ENCODE measurements at regions not wholly inside any gene's neighbourhood (a gene's known extent, or its start where the extent isn't known, plus 50 kb on each side); places are given as distances from the start of the nearest gene placed in this dataset.

DNA sequence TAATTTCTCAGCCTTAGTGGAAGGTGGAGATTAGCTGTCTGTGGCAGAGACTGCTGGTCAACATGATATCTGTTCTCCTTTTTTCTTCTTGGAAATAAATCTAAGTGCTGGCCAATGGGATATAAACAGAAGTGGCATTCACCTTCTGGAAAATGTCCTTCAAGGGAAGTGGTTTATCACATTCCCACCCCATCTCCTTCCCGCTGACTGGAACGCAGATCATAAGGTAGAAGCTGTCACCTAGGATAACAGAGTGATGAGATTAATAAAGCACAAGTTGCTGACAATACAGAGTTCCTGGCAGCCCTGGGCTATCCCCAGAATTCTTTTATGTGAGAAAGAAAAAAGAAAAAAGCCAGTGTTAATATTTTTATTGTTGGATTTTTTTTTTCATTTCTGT is 109.7 kb upstream of the OSMR start:
- H3K4me3 ChIP-seq (ENCODE audit: low read depth, low read length) = no peak overlapping the region
- no peak for DNase-seq (ENCODE audit: low read depth)
- TF ChIP-seq, protein P1, sequence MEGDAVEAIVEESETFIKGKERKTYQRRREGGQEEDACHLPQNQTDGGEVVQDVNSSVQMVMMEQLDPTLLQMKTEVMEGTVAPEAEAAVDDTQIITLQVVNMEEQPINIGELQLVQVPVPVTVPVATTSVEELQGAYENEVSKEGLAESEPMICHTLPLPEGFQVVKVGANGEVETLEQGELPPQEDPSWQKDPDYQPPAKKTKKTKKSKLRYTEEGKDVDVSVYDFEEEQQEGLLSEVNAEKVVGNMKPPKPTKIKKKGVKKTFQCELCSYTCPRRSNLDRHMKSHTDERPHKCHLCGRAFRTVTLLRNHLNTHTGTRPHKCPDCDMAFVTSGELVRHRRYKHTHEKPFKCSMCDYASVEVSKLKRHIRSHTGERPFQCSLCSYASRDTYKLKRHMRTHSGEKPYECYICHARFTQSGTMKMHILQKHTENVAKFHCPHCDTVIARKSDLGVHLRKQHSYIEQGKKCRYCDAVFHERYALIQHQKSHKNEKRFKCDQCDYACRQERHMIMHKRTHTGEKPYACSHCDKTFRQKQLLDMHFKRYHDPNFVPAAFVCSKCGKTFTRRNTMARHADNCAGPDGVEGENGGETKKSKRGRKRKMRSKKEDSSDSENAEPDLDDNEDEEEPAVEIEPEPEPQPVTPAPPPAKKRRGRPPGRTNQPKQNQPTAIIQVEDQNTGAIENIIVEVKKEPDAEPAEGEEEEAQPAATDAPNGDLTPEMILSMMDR (conservative IDR thresholded peaks at IDR 0.05; ENCODE audit: low read depth, low read length) = no peak

DNA sequence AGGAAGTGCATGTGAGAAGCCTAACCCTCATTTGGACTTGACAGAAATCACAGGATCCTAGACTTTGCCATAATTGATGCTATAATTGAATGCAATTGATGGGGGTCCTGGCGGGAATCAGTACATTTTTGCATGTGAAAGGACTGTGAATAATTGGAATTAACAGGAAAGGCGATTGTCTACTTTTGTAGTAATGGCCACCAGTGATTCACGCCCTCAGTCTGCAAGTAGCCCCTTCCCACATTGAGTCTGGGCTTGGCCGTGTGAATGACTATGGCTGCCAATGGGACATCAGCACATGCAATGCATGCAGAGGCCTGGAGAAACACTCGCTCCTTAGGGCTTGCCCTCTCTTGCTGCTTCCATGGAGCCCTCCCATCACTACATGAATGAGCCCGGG is 107.8 kb upstream of the OSMR start:
- no peak overlapping the region for H3K4me3 ChIP-seq (ENCODE audit: low read depth, low read length)
- TF ChIP-seq, protein P1 (conservative IDR thresholded peaks at IDR 0.05; ENCODE audit: low read depth, low read length) = no peak
- DNase-seq (ENCODE audit: low read depth) = no peak

DNA sequence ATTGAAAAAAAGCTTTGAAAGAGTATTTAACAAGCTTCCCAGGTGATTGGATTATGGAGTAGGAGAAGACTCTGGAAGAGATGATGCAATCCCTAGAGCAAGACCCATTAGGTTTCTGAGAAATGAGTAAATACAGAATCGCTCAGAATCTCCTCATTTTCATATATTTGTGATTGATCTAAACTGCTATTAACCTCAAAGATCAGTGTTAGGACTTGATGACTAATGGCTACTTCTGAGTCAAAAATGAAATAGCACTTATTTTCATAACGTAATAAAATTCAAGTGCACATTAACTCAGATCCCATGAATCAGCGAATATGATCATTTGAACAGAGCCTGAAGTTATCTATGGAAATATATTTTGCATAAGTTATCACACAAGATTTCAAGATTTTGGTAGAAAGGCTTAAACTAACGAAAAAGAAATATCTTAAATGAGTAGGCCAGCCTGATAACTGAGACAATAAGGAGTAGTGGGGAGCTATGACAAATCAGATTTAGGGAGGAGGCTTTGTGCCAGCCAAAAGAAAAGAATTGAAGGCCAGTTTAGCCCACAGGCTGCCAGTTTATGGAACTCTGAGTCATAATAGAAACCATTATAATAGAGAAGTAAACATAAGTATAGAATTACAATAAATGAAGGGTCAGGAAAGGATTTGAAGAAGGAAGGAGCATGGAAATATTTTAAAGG is 106.7 kb upstream of the OSMR start:
- H3K4me3 ChIP-seq (ENCODE audit: low read depth, low read length) = no peak overlapping the region
- TF ChIP-seq, protein P1 (conservative IDR thresholded peaks at IDR 0.05; ENCODE audit: low read depth, low read length) = no peak
- no peak for DNase-seq (ENCODE audit: low read depth)

DNA sequence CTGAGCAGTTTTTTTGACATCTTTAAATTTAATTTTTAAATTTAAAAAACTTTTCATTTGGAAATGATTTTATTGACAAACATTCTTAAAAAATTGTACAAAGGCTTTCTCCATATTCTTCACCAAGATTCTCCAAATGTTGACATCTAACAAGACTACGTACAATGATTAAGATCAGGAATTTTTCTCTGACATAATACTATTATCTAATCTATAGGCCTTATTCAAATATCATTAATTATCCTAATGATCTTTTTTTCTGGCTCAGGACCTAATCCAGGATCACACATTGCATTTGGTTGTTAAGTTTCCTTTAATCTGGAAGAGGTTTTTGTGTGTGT is 106.1 kb upstream of the OSMR start:
- no peak for DNase-seq (ENCODE audit: low read depth)
- TF ChIP-seq, protein P1 (conservative IDR thresholded peaks at IDR 0.05; ENCODE audit: low read depth, low read length) = no peak
- H3K4me3 ChIP-seq (ENCODE audit: low read depth, low read length) = no peak overlapping the region

DNA sequence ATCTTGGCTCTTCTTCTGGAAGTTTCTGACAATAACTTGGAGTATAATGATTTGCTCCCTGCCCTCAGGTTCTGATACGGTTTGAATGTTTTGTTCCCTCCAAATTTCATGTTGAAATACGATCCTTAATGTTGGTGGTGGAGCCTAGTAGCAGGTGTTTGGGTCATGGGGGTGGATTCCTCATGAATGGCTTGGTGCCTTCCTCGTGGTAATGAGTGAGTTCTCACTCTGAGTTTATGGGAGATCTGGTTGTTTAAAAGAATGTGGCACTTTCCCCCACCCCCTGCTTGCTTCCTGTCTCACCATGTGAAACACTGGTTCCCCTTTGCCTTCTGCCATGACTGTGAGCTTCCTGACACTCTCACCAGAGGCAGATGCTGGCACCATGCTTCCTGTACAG is 103.0 kb upstream of the OSMR start:
- H3K4me3 ChIP-seq (ENCODE audit: low read depth, low read length) = no peak overlapping the region
- TF ChIP-seq, protein P1 (conservative IDR thresholded peaks at IDR 0.05; ENCODE audit: low read depth, low read length) = no peak
- no peak for DNase-seq (ENCODE audit: low read depth)

DNA sequence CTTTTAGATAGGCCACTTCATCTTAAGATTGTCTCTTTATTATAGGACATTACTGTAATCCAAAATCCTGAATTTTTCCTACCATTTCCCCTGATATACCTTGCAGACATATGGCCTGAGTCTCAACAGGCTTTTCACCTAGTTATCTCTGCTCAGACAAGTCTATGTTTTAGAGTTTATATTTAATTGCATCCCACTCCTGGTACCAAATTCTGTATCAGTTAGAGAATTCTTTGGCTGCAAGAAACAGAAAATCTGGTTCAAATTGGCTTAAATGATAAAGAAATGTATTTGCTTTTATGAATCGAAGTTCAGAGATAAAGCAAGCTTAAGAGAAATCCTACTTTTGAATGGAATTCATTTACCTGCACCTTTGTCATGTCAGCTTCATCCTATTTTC is 102.2 kb upstream of the OSMR start:
- no peak overlapping the region for H3K4me3 ChIP-seq (ENCODE audit: low read depth, low read length)
- DNase-seq (ENCODE audit: low read depth) = no peak
- TF ChIP-seq, protein P1 (conservative IDR thresholded peaks at IDR 0.05; ENCODE audit: low read depth, low read length) = no peak
